Panc1 (cell line): ENCODE measurements at regions not wholly inside any gene's neighbourhood (a gene's known extent, or its start where the extent isn't known, plus 50 kb on each side); places are given as distances from the start of the nearest gene placed in this dataset.

Source experiments
- POLR2AphosphoS5 ChIP-seq: IDR thresholded peaks from 2 replicates; pipeline ENCODE4 v1.6.1; 2012; ENCODE audit warnings: mild to moderate bottlenecking, low read depth, low read length, moderate library complexity
- SIN3A ChIP-seq: IDR thresholded peaks from 2 replicates; pipeline ENCODE4 v1.6.1; 2012; ENCODE audit warnings: low read depth, mild to moderate bottlenecking, low read length, moderate library complexity, borderline replicate concordance; ENCODE audit not compliant: insufficient read depth
- TF ChIP-seq, protein P1 (sequence below): fragments of 450-650 bp; IDR thresholded peaks from 2 replicates; pipeline ENCODE4 v1.5.1; 2017; ENCODE audit warnings: mild to moderate bottlenecking

DNA sequence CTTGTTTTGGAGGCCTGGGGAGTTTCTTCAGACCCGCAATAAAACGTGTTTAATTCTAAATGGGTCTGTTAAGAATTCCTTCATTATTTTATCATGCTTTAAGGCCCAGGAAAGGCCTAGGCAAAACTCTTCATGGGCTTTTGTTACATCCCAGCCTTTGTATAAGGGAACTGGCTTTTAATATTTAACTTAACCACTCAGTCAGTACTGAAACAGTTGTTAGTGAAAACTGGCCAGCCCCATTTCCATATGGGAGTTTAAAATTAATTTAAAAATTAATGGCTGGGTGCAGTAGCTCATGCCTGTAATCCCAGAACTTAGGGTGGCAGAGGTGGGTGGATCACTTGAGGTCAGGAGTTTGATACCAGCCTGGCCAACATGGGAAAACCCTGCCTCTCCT lies 213.2 kb upstream of the FKBP1C start:
- no peak for TF ChIP-seq POLR2AphosphoS5
- TF ChIP-seq, protein P1, sequence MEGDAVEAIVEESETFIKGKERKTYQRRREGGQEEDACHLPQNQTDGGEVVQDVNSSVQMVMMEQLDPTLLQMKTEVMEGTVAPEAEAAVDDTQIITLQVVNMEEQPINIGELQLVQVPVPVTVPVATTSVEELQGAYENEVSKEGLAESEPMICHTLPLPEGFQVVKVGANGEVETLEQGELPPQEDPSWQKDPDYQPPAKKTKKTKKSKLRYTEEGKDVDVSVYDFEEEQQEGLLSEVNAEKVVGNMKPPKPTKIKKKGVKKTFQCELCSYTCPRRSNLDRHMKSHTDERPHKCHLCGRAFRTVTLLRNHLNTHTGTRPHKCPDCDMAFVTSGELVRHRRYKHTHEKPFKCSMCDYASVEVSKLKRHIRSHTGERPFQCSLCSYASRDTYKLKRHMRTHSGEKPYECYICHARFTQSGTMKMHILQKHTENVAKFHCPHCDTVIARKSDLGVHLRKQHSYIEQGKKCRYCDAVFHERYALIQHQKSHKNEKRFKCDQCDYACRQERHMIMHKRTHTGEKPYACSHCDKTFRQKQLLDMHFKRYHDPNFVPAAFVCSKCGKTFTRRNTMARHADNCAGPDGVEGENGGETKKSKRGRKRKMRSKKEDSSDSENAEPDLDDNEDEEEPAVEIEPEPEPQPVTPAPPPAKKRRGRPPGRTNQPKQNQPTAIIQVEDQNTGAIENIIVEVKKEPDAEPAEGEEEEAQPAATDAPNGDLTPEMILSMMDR, result no peak
- TF ChIP-seq SIN3A, result no peak
